ENCODE measurements at regions not wholly inside any gene's neighbourhood (a gene's known extent, or its start where the extent isn't known, plus 50 kb on each side); places are given as distances from the start of the nearest gene placed in this dataset.

- no peaks in the 10 kb centered on the region for H3K4me1 ChIP-seq (ENCODE audit: control insufficient read depth, low read depth, low read length)
- no peaks in the 10 kb centered on the region for H3K36me3 ChIP-seq (ENCODE audit: control insufficient read depth, low read depth, low read length)
- no peak overlapping the region for H3K27ac ChIP-seq (ENCODE audit: low read length)
- no peak overlapping the region for H3K4me3 ChIP-seq (ENCODE audit: low read length)
- H3K9me3 ChIP-seq (ENCODE audit: control insufficient read depth, low read depth, low read length), result peaks cover 7% of the 10 kb centered on the region
- H3K9ac ChIP-seq (ENCODE audit: low read length), result no peak overlapping the region
- no peaks in the 10 kb centered on the region for H3K27me3 ChIP-seq (ENCODE audit: control insufficient read depth, insufficient read depth, low read length)
Measured at GRCh38 chrX:139112432-139112831, 400.9 kb upstream of the FGF13 start.

DNA sequence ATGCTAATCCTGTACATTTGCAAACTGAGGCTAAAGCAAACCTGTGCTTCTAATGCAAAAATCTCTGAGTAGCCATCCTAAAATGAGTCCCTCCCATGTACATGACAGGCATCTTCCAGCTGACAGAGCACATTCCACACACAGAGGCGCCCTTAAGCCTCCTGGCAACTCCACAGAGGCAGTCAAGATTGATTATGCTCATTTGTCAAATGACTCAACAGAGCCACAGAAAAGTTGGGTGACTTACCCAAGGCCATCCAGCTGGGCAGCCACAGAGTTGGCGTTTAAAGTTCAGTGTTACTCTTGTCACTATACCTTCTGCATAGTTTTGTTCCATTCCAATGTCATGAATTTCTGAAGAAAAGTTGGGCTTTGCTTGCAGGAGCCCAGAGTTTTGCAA lies 394.6 kb upstream of the FGF13 start:
- Histone ChIP-seq H3K36me3 (ENCODE audit: control insufficient read depth, low read depth, low read length) (no peaks in the 10 kb centered on the region), H3K9ac (ENCODE audit: low read length) (no peak overlapping the region), H3K4me1 (ENCODE audit: control insufficient read depth, low read depth, low read length) (no peaks in the 10 kb centered on the region), H3K4me3 (ENCODE audit: low read length) (no peak overlapping the region), H3K27ac (ENCODE audit: low read length) (no peak overlapping the region), H3K9me3 (ENCODE audit: control insufficient read depth, low read depth, low read length) (peaks cover 18% of the 10 kb centered on the region), H3K27me3 (ENCODE audit: control insufficient read depth, insufficient read depth, low read length) (no peaks in the 10 kb centered on the region)

DNA sequence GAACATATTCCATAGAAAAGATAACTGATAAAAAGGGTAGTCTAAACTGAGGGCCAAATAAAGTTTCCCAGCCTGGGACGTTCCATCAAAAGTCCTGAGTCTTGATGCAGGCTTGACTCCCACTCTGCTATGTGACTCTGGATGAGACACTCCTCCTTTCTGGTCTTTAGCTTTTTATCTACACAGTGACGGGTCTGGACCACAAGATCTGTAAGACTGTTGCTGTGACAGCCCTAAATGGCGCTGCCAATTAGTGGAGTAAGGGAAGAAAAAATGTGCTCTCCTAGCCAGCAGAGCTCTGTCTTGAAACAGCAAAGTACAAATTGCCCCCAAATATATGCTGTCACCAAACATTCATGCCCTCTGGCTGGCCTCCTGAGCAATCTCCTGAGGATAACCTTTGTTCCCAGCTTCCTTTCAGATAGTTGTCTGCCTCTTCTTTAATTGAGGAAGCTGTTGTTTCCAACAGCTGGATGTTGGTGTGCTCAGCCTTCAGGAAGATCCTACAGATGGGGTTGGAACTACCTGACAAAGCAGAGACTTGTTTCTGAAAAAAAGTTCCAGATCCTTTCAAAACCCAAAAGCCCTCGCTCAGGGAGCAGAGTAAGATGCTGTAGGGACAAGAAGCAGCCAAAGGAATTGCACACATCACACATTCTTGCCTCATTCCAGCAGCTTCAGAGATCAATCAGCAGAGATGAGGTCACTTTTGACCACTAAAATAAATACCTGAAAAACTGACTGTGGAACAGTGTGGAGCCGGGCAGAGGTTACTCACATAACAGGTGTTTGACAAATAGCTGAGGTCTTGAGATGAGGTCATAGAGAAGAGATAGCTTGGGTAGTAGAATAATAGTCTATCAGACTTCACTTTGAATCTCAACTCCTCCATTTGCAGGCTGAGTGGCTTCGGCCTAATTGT lies 383.4 kb upstream of the FGF13 start:
- Histone ChIP-seq H3K9me3 (ENCODE audit: control insufficient read depth, low read depth, low read length) (peaks cover 12% of the 10 kb centered on the region), H3K4me1 (ENCODE audit: control insufficient read depth, low read depth, low read length) (no peaks in the 10 kb centered on the region), H3K9ac (ENCODE audit: low read length) (no peak overlapping the region), H3K36me3 (ENCODE audit: control insufficient read depth, low read depth, low read length) (no peaks in the 10 kb centered on the region), H3K4me3 (ENCODE audit: low read length) (no peak overlapping the region), H3K27ac (ENCODE audit: low read length) (no peak overlapping the region), H3K27me3 (ENCODE audit: control insufficient read depth, insufficient read depth, low read length) (no peaks in the 10 kb centered on the region)

- no peaks in the 10 kb centered on the region for H3K27me3 ChIP-seq (ENCODE audit: control insufficient read depth, insufficient read depth, low read length)
- H3K9me3 ChIP-seq (ENCODE audit: control insufficient read depth, low read depth, low read length), result peaks cover 12% of the 10 kb centered on the region
- H3K9ac ChIP-seq (ENCODE audit: low read length), result no peak overlapping the region
- no peak overlapping the region for H3K27ac ChIP-seq (ENCODE audit: low read length)
- no peaks in the 10 kb centered on the region for H3K4me1 ChIP-seq (ENCODE audit: control insufficient read depth, low read depth, low read length)
- H3K36me3 ChIP-seq (ENCODE audit: control insufficient read depth, low read depth, low read length), result no peaks in the 10 kb centered on the region
- H3K4me3 ChIP-seq (ENCODE audit: low read length), result no peak overlapping the region
Measured at GRCh38 chrX:139093201-139093600, 381.7 kb upstream of the FGF13 start.

DNA sequence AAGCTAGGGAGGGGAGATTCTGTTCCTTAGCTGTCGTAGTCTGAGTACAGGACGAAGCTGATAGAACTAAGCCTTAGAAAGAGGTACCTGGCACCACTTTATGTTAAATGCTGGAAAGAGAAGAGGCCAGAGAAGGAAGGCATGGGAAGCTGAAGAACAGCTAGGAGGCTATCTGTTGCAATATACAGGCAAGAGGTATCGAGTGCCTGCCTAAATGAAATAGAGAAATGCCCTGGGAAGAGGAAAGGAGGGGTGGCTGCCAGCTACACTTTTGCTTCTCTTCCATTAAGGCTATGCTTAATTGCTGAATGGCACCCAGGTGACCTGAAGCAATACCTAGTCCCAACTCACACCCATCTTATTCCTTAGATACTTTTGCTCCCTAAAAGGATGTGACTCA lies 380.4 kb upstream of the FGF13 start:
- H3K36me3 ChIP-seq (ENCODE audit: control insufficient read depth, low read depth, low read length), result no peaks in the 10 kb centered on the region
- H3K27me3 ChIP-seq (ENCODE audit: control insufficient read depth, insufficient read depth, low read length), result no peaks in the 10 kb centered on the region
- H3K9me3 ChIP-seq (ENCODE audit: control insufficient read depth, low read depth, low read length), result peaks cover 12% of the 10 kb centered on the region
- no peak overlapping the region for H3K27ac ChIP-seq (ENCODE audit: low read length)
- no peak overlapping the region for H3K4me3 ChIP-seq (ENCODE audit: low read length)
- no peaks in the 10 kb centered on the region for H3K4me1 ChIP-seq (ENCODE audit: control insufficient read depth, low read depth, low read length)
- H3K9ac ChIP-seq (ENCODE audit: low read length), result no peak overlapping the region

GRCh38 chrX:139091066-139091465 lies 379.5 kb upstream of the FGF13 start:
- H3K4me1 ChIP-seq (ENCODE audit: control insufficient read depth, low read depth, low read length), result no peaks in the 10 kb centered on the region
- H3K9me3 ChIP-seq (ENCODE audit: control insufficient read depth, low read depth, low read length), result peaks cover 8% of the 10 kb centered on the region
- H3K27ac ChIP-seq (ENCODE audit: low read length), result no peak overlapping the region
- no peaks in the 10 kb centered on the region for H3K36me3 ChIP-seq (ENCODE audit: control insufficient read depth, low read depth, low read length)
- H3K4me3 ChIP-seq (ENCODE audit: low read length), result no peak overlapping the region
- no peak overlapping the region for H3K9ac ChIP-seq (ENCODE audit: low read length)
- no peaks in the 10 kb centered on the region for H3K27me3 ChIP-seq (ENCODE audit: control insufficient read depth, insufficient read depth, low read length)

DNA sequence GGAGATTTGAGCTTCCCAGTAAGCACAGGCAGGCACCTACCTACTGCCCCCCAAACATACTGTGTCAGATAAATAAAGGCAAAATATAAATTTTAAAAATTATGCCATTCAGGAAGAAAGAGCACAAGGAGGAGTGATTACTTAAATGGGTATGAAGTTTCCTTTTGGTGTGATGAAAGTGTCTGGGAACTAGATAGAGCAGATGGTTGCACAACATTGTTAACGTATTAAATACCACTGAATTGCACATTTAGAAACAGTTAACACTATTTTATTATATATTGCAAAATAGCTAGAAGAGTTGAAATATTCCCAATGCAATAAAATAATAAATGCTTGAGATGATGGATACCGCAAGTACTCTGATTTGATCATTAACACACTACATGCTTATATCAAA lies 374.7 kb upstream of the FGF13 start:
- Histone ChIP-seq H3K27ac (ENCODE audit: low read length) (no peak overlapping the region), H3K9ac (ENCODE audit: low read length) (no peak overlapping the region), H3K36me3 (ENCODE audit: control insufficient read depth, low read depth, low read length) (no peaks in the 10 kb centered on the region), H3K27me3 (ENCODE audit: control insufficient read depth, insufficient read depth, low read length) (no peaks in the 10 kb centered on the region), H3K9me3 (ENCODE audit: control insufficient read depth, low read depth, low read length) (no peaks in the 10 kb centered on the region), H3K4me1 (ENCODE audit: control insufficient read depth, low read depth, low read length) (no peaks in the 10 kb centered on the region), H3K4me3 (ENCODE audit: low read length) (no peak overlapping the region)

DNA sequence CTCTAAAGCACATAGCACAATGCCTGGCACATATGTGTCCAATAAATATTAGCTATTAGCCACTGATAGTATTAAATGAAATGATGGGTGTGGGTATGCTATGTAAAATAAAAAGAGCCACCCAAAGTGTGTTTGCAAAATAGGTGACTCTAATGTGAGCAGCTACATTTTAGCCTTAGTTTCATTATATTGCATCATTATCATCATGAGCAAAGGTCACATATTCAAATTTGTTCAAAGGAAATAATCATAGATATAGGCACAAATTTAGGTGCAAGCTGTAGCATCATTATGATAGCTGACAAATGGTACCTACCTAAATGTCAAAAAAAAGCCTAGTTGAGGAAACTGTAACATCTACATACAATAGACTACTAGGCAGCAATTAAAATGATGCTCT lies 373.9 kb upstream of the FGF13 start:
- no peak overlapping the region for H3K4me3 ChIP-seq (ENCODE audit: low read length)
- H3K9ac ChIP-seq (ENCODE audit: low read length), result no peak overlapping the region
- H3K9me3 ChIP-seq (ENCODE audit: control insufficient read depth, low read depth, low read length), result no peaks in the 10 kb centered on the region
- no peaks in the 10 kb centered on the region for H3K27me3 ChIP-seq (ENCODE audit: control insufficient read depth, insufficient read depth, low read length)
- no peaks in the 10 kb centered on the region for H3K4me1 ChIP-seq (ENCODE audit: control insufficient read depth, low read depth, low read length)
- no peaks in the 10 kb centered on the region for H3K36me3 ChIP-seq (ENCODE audit: control insufficient read depth, low read depth, low read length)
- H3K27ac ChIP-seq (ENCODE audit: low read length), result no peak overlapping the region

DNA sequence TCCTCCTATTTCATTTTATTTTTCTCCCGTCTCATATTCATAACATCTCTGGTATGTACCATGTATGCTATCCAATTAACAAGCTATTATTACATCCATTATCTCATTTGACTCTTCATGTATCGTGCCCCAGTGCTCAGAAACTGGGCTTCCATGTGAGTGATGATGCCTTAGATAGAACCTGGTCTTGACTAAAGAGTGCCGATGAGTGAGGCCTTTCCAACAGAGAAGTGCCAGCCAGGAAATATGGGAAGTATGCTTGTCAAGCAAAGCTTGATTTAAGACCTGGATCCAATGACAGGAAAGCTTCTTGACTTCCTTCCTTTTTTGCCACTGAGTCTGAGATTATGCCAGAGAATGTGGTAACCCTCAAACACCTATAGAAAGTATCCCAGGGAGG lies 371.7 kb upstream of the FGF13 start:
- Histone ChIP-seq H3K27ac (ENCODE audit: low read length) (no peak overlapping the region), H3K36me3 (ENCODE audit: control insufficient read depth, low read depth, low read length) (no peaks in the 10 kb centered on the region), H3K4me3 (ENCODE audit: low read length) (no peak overlapping the region), H3K4me1 (ENCODE audit: control insufficient read depth, low read depth, low read length) (no peaks in the 10 kb centered on the region), H3K27me3 (ENCODE audit: control insufficient read depth, insufficient read depth, low read length) (no peaks in the 10 kb centered on the region), H3K9ac (ENCODE audit: low read length) (no peak overlapping the region), H3K9me3 (ENCODE audit: control insufficient read depth, low read depth, low read length) (no peaks in the 10 kb centered on the region)

DNA sequence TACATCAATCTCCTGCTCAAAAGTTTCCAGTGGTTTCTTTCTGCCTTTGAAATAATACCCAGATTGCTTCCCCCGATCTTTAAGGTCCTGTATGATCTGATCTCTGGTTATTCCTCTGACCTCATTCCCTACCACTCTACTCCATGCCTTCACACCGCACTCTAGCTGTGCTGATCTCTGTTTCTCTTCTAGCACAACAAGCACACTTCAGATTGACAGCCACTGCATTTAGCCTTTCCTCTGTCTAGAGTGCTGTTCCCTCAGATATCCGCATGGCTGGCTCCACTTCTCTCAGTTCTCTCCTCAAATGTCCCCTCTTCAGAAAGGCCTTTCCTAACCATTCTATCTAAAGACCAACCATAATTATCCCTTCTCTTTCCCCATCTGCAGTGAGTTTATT lies 370.4 kb upstream of the FGF13 start:
- H3K9ac ChIP-seq (ENCODE audit: low read length), result no peak overlapping the region
- H3K9me3 ChIP-seq (ENCODE audit: control insufficient read depth, low read depth, low read length), result no peaks in the 10 kb centered on the region
- no peak overlapping the region for H3K27ac ChIP-seq (ENCODE audit: low read length)
- no peaks in the 10 kb centered on the region for H3K4me1 ChIP-seq (ENCODE audit: control insufficient read depth, low read depth, low read length)
- H3K36me3 ChIP-seq (ENCODE audit: control insufficient read depth, low read depth, low read length), result no peaks in the 10 kb centered on the region
- no peak overlapping the region for H3K4me3 ChIP-seq (ENCODE audit: low read length)
- H3K27me3 ChIP-seq (ENCODE audit: control insufficient read depth, insufficient read depth, low read length), result no peaks in the 10 kb centered on the region

DNA sequence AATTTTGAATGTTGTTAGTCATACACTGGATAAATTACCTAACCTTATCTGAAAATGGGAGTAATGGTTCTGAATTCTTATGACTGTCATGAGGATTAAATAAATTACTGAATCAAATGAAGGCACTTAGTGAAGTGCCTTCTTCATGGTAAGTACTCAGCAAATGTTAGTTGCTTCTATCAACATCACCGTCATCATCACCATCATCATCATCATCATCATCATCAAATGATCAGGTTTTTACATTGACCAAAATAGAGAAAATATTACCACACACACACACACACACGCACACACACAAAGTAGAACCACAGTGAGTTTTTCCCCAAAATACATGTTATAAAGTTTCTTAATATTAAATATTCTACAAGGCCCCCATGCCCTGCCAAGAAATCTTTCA lies 368.3 kb upstream of the FGF13 start:
- Histone ChIP-seq H3K9me3 (ENCODE audit: control insufficient read depth, low read depth, low read length) (no peaks in the 10 kb centered on the region), H3K36me3 (ENCODE audit: control insufficient read depth, low read depth, low read length) (no peaks in the 10 kb centered on the region), H3K9ac (ENCODE audit: low read length) (no peak overlapping the region), H3K27ac (ENCODE audit: low read length) (no peak overlapping the region), H3K4me3 (ENCODE audit: low read length) (no peak overlapping the region), H3K27me3 (ENCODE audit: control insufficient read depth, insufficient read depth, low read length) (no peaks in the 10 kb centered on the region), H3K4me1 (ENCODE audit: control insufficient read depth, low read depth, low read length) (no peaks in the 10 kb centered on the region)

DNA sequence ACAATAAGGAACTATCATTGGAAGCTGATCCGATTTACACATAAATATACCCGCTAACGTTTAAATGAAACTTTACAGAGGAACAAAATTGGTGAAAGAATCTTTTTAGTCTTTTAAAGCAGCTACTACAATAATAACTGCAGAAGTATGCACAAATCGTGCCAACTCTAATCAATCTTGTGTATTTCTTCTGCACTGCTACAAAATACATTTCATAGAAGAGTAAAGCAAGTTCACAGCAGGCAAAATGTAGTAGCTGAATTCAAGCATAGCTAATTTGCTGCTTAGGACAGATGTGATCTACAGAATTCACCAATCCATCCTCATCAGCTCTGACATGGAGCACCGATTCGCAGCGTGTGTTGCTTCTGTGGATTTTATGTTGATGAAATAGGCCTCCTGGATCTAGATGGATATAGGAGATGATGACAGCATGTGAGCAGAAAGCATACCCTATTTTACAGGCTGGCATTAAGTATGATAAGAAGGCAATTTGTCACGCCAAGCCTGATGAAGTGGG lies 367.3 kb upstream of the FGF13 start:
- Histone ChIP-seq H3K27ac (ENCODE audit: low read length) (no peak overlapping the region), H3K27me3 (ENCODE audit: control insufficient read depth, insufficient read depth, low read length) (no peaks in the 10 kb centered on the region), H3K9ac (ENCODE audit: low read length) (no peak overlapping the region)

More for the DNA sequence above, 367.3 kb upstream of the FGF13 start:
- Histone ChIP-seq H3K36me3 (ENCODE audit: control insufficient read depth, low read depth, low read length) (no peaks in the 10 kb centered on the region), H3K9me3 (ENCODE audit: control insufficient read depth, low read depth, low read length) (no peaks in the 10 kb centered on the region), H3K4me1 (ENCODE audit: control insufficient read depth, low read depth, low read length) (no peaks in the 10 kb centered on the region), H3K4me3 (ENCODE audit: low read length) (no peak overlapping the region)
